Activated T-helper 1 cell treated with anti-CD3 and anti-CD28 coated beads, Interleukin-12 subunit alpha, Interleukin-12 subunit beta, Interleukin-2, Interleukin-4 antibody, amounts not matched to agents 30 ng/mL and 10 ng/mL and 1 ng/mL, durations not matched to agents 14 hours and 24 hours and 36 hours (primary cell): ENCODE measurements at regions not wholly inside any gene's neighbourhood (a gene's known extent, or its start where the extent isn't known, plus 50 kb on each side); places are given as distances from the start of the nearest gene placed in this dataset.

Source experiments
- DNase-seq: peaks from one replicate; pipeline ENCODE4 v3.0.0; 2021; ENCODE audit warnings: low spot score
- H3K27ac Mint-ChIP-seq: one replicate; pipeline ENCODE4 v1.8.0; 2021; ENCODE audit warnings: mild to moderate bottlenecking, mixed read lengths
- H3K27me3 Mint-ChIP-seq: one replicate; pipeline ENCODE4 v1.8.0; 2022; ENCODE audit warnings: mild to moderate bottlenecking, moderate library complexity, mixed read lengths; ENCODE audit not compliant: insufficient read depth
- H3K36me3 Mint-ChIP-seq: one replicate; pipeline ENCODE4 v1.8.0; 2021; ENCODE audit warnings: low read depth, mixed read lengths
- H3K4me1 Mint-ChIP-seq: one replicate; pipeline ENCODE4 v1.8.0; 2021; ENCODE audit warnings: low read depth, mixed read lengths
- H3K4me3 Mint-ChIP-seq: one replicate; pipeline ENCODE4 v1.8.0; 2021; ENCODE audit warnings: mild to moderate bottlenecking, moderate library complexity, mixed read lengths
- H3K9me3 Mint-ChIP-seq: one replicate; pipeline ENCODE4 v1.8.0; 2021; ENCODE audit warnings: mixed read lengths
- intact Hi-C: fragments of 100-400 bp; cut with micrococcal nuclease; formaldehyde crosslinking; loops from one replicate; pipeline ENCODE4 v1.15.1; 2024

DNA sequence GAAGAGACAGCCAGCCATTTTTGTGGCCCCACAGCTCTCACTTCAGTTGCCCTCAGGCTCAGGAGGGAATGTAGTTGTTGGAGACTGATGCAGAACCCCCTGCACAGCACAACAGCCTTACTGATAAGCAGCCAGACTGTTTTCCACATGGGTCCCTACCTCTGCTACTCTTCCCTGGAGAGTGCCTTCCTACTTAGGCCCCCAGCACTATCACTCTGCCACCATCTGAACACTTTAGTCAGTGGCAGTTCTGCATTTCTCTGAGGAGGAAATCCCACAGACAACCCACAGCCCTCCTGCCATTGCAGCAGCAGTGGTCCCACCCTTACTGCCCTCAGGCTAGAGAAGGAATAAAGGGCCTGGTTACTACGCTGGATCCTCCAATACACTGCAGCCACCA lies 61.8 kb upstream of the PTPRD start:
- no peak for DNase-seq
- Mint-ChIP-seq H3K27me3 (no peaks in the 10 kb centered on the region), H3K36me3 (no peaks in the 10 kb centered on the region), H3K9me3 (peaks cover 32% of the 10 kb centered on the region), H3K4me1 (no peaks in the 10 kb centered on the region), H3K27ac (no peak overlapping the region), H3K4me3 (no peak overlapping the region)
- intact Hi-C loops, result no loop called here

DNA sequence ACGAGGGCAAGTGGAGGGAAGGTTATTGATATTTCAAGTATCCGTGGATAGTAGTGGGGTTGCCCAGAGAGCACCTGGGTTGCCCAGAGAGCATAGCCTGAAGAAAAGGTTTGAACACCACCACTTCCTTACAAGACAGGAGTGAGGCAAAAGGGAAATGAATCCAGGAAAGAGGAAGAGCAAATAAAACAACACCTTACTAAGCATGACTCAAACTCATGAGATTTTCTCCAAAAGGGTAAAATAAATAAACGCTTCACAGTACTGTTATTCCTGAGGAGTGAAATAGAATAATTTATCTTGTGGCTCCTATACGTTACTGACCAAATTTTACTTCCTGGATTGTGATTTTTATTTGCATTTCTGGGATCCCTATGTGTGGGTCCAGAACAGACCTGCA lies 65.2 kb upstream of the PTPRD start:
- H3K4me1 Mint-ChIP-seq, result no peaks in the 10 kb centered on the region
- H3K36me3 Mint-ChIP-seq, result no peaks in the 10 kb centered on the region
- intact Hi-C loops, result no loop called here
- peaks cover 25% of the 10 kb centered on the region for H3K9me3 Mint-ChIP-seq
- H3K27ac Mint-ChIP-seq, result no peak overlapping the region
- DNase-seq, result no peak
- no peak overlapping the region for H3K4me3 Mint-ChIP-seq
- H3K27me3 Mint-ChIP-seq, result no peaks in the 10 kb centered on the region

DNA sequence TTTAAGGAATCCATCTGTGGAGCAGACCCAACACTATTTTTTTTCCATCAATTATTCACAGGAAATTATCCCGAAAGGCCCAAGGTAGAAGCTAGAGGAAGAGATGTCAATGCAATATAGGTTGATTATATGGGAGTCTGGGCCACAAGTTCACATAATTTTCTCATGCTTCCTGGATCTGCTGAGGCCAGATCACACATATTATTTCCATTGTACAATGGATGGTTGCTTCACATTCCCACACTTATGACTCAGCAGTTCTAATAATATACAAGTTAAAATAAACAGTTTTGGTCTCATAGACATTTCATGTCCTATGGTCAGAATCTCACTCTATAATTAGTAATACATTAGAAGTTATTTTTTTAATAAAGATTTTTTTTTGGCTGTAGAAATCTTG lies 66.0 kb upstream of the PTPRD start:
- intact Hi-C loops, result no loop called here
- Mint-ChIP-seq H3K4me1 (no peaks in the 10 kb centered on the region), H3K27me3 (no peaks in the 10 kb centered on the region), H3K36me3 (no peaks in the 10 kb centered on the region), H3K4me3 (no peak overlapping the region), H3K27ac (no peak overlapping the region), H3K9me3 (peaks cover 23% of the 10 kb centered on the region)
- DNase-seq, result no peak

DNA sequence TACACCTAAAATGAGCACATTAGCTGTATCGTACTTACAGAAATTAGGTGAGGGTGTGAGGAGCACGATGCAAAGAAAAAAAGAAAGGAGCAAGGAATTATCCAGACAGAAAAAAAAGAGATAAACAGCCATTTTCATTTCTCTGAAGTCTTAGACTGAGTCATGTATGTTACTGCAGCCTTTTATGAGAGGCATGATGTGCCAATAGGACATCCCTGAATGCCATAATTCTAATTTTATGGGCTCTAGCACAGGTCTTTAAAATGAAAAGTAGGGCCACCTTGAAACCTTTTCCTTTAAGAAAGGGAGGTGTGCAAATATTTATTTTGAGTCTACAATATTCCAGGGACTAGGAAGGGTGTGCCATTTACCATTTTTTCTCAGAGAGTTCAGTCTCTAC lies 74.1 kb upstream of the PTPRD start:
- intact Hi-C loops, result no loop called here
- H3K27me3 Mint-ChIP-seq, result no peaks in the 10 kb centered on the region
- no peaks in the 10 kb centered on the region for H3K4me1 Mint-ChIP-seq
- no peak overlapping the region for H3K27ac Mint-ChIP-seq
- no peak overlapping the region for H3K4me3 Mint-ChIP-seq
- DNase-seq, result no peak
- H3K36me3 Mint-ChIP-seq, result no peaks in the 10 kb centered on the region
- peaks cover 20% of the 10 kb centered on the region for H3K9me3 Mint-ChIP-seq

DNA sequence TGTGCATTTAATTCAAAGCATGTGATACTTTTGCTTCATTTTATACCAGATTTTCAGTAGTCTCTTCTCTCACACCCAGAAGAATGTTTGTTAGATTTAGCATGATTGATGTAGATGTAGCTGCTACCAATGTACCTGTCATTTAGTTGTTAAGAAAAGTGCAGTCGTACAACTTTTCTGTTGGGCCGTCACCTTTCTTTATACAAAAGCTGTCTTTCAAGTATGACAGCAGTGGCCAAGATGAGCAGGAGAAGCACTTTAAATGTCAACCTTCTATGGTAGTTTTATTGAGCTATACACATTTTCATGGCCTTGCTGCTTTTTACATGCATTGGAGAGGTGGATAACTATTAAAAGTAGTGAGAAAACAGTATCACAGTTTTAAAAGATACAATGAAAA lies 77.7 kb upstream of the PTPRD start:
- intact Hi-C loops, result no loop called here
- Mint-ChIP-seq H3K27me3 (no peaks in the 10 kb centered on the region), H3K9me3 (peaks cover 15% of the 10 kb centered on the region), H3K36me3 (no peaks in the 10 kb centered on the region), H3K27ac (no peak overlapping the region), H3K4me1 (no peaks in the 10 kb centered on the region), H3K4me3 (no peak overlapping the region)
- no peak for DNase-seq

DNA sequence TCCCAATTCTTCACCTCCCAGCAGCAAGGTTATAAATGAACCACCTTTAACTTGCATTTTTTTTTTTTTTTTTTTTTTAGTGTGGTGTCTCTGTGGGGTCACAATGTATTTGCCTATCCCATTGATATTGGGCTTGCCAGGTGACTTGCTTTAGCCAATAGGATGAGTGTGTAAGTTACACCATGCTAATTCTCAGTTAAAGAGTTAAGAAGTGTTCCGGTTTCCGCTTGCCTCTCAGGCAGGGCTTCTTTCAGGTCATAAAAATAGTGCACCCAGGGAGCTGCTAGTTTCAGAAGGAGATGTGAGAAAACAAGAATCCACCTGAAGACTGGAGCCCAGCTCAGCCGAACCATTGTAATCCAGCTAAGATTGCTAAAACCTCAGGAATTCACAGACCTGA lies 84.2 kb upstream of the PTPRD start:
- Mint-ChIP-seq H3K27me3 (no peaks in the 10 kb centered on the region), H3K4me1 (no peaks in the 10 kb centered on the region), H3K36me3 (no peaks in the 10 kb centered on the region), H3K4me3 (no peak overlapping the region), H3K9me3 (no peaks in the 10 kb centered on the region), H3K27ac (no peak overlapping the region)
- no peak for DNase-seq
- intact Hi-C loops, result no loop called here

DNA sequence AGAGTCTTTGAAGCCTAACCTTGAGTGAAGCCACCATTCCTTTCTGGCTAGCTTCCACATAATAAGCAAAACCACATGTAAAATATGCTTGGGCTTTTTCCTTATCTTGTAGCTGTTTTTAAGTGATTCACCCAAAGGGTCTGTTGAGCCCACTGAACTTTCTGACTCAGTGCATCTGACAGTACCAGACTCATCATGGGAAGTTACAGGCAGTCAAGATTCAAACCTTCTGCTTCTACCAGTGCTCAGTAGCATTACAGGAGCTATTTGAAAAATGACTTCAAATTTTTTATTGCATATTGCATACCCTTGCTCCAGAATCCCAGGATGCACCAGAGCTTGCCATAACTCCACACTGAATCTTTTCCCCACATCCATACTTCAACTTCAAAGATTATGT lies 87.5 kb upstream of the PTPRD start:
- no peak for DNase-seq
- intact Hi-C loops, result no loop called here
- no peak overlapping the region for H3K27ac Mint-ChIP-seq
- H3K4me3 Mint-ChIP-seq, result no peak overlapping the region
- no peaks in the 10 kb centered on the region for H3K4me1 Mint-ChIP-seq
- no peaks in the 10 kb centered on the region for H3K9me3 Mint-ChIP-seq
- no peaks in the 10 kb centered on the region for H3K27me3 Mint-ChIP-seq
- no peaks in the 10 kb centered on the region for H3K36me3 Mint-ChIP-seq

DNA sequence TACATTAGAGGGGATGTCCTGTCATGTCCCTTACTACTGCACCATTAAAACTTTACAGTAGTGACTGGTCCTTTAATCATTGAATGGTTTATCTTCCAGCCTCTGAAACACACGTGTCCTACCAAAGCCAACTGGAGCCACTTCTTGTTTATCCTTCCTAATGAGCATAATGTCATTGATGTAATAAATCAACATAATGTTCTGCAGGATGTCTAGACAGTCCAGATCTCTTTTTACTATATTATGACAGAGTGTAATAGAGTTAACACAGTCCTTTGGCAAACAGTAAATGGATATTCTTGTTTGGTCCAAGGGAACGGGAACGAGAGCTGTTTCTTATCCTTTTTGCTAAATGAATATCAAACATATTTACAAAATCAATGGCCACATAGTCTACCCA lies 88.1 kb upstream of the PTPRD start:
- H3K9me3 Mint-ChIP-seq, result peaks cover 3% of the 10 kb centered on the region
- no peak for DNase-seq
- intact Hi-C loops, result no loop called here
- H3K27ac Mint-ChIP-seq, result no peak overlapping the region
- H3K4me1 Mint-ChIP-seq, result no peaks in the 10 kb centered on the region
- no peak overlapping the region for H3K4me3 Mint-ChIP-seq
- H3K36me3 Mint-ChIP-seq, result no peaks in the 10 kb centered on the region
- H3K27me3 Mint-ChIP-seq, result no peaks in the 10 kb centered on the region

DNA sequence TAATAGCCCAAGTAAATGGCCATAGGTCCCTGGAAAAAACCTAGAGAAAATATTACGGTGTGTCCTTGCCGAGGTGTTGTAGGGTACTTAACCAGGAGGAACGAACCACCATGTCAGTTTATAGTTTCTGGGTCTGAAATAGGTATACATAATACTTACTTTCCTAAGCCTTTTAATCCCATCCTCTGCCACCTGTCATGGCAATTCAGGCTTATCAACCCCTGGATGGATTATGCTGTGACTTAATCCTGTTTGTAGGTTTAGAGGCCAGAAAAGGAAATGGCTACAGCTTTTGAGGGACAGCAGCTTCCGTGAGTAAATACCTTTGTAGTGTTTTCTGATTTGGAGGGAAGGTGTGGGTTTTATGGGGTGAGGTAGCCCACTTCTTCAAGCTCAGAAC lies 89.1 kb upstream of the PTPRD start:
- Mint-ChIP-seq H3K27me3 (no peaks in the 10 kb centered on the region), H3K27ac (no peak overlapping the region), H3K36me3 (no peaks in the 10 kb centered on the region), H3K4me1 (no peaks in the 10 kb centered on the region), H3K4me3 (no peak overlapping the region), H3K9me3 (peaks cover 8% of the 10 kb centered on the region)
- intact Hi-C loops, result no loop called here
- no peak for DNase-seq

DNA sequence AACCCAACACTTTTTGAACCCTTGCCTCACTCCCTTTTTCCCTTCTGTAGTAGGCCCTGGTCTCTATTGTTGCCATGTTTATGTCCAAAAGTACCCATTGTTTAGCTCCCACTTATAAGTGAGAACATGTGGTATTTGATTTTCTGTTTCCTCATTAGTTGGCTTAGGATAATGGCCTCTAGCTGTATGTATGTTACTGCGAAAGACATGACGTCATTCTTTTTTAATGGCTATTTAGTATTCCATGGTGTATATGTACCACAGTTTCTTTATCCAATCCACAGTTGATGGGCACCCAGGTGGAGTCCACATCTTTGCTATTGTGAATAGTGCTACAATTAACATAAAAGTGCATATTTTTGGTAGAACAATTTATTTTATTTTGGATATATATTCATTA lies 90.3 kb upstream of the PTPRD start:
- Mint-ChIP-seq H3K27ac (no peak overlapping the region), H3K27me3 (no peaks in the 10 kb centered on the region), H3K4me3 (no peak overlapping the region), H3K36me3 (no peaks in the 10 kb centered on the region), H3K4me1 (no peaks in the 10 kb centered on the region), H3K9me3 (peaks cover 8% of the 10 kb centered on the region)
- no peak for DNase-seq
- intact Hi-C loops, result no loop called here

DNA sequence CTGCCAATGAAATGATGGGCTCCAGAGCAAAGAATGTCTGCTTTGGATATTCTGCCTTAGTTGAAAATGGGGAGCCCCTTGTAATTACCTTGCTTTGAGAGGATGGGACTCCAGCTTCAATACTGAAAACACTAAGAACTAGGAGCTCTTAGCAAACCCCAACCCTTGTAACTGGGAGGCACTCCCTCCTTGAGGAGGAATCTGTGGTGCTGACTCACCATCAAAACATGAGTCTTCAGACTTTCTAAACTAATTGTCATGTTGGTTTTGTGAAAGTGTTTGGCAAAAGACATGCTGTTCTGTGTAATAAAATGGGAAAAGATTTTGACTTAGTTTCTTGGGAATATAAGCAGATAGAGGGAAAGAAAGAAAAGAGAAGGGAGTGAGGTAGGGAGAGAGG lies 91.9 kb upstream of the PTPRD start:
- Mint-ChIP-seq H3K27ac (no peak overlapping the region), H3K27me3 (no peaks in the 10 kb centered on the region), H3K9me3 (peaks cover 8% of the 10 kb centered on the region), H3K4me1 (no peaks in the 10 kb centered on the region), H3K36me3 (no peaks in the 10 kb centered on the region), H3K4me3 (no peak overlapping the region)
- intact Hi-C loops, result no loop called here
- DNase-seq, result no peak

DNA sequence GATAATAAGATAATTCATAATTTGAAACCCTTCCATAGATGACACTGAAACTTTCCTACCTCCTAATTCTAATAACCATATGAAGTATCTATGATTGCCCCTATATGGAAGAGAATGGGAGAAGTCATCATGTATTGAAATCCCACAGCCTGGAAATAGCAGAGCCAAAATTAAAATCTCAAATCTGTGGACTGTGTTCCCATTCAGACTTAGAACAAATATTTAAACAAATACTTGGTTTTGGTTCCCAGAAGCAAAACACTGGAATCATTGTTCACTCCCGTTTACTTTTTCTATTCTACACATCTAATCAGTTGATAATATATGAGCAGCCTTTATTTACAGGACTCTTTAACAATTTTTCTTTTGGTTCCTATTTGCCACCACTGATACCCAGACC lies 92.6 kb upstream of the PTPRD start:
- DNase-seq, result no peak
- Mint-ChIP-seq H3K27me3 (no peaks in the 10 kb centered on the region), H3K27ac (no peak overlapping the region), H3K4me3 (no peak overlapping the region), H3K36me3 (no peaks in the 10 kb centered on the region), H3K9me3 (peaks cover 8% of the 10 kb centered on the region), H3K4me1 (no peaks in the 10 kb centered on the region)
- intact Hi-C loops, result no loop called here

DNA sequence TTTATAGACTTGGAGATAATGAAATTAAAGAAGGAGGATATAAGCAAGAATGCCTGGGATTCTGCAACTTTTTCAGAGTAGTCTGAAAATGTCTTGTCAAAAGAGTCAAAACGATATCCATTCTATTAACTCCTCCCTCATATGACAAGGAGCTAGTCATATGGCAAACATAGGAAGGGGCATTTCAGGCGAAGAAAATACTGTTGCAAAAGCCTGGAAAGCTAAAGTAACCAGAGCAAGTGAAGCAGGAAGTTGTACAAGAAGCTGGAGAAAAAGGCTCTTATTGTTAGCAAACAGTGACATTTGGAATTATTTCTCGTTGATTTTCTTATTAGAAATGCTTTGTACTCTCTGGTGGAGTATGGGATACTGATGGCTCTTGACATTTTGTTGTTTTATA lies 94.0 kb upstream of the PTPRD start:
- no peaks in the 10 kb centered on the region for H3K36me3 Mint-ChIP-seq
- no peak overlapping the region for H3K4me3 Mint-ChIP-seq
- no peak overlapping the region for H3K27ac Mint-ChIP-seq
- no peaks in the 10 kb centered on the region for H3K27me3 Mint-ChIP-seq
- H3K9me3 Mint-ChIP-seq, result peaks cover 8% of the 10 kb centered on the region
- no peaks in the 10 kb centered on the region for H3K4me1 Mint-ChIP-seq
- no peak for DNase-seq
- intact Hi-C loops, result no loop called here

DNA sequence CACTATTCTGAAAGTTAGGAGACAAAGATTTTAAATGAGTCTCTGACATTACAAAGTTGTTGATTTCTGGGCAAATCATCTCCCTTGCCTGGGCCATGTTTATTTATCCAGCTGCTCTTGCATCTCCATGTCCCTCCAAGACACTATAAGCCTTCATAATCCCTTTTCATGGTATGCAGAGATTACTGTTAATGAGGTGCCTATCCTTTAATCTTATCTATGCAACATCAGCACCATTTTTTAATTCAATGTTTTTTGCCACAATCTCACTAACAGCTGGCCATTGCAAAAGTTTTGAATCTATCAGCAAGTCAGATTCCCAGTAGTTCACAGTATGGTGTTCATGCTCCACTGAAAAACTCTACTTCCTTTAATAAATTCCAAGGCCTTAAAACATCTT lies 108.5 kb upstream of the PTPRD start:
- DNase-seq, result no peak
- H3K27me3 Mint-ChIP-seq, result no peaks in the 10 kb centered on the region
- H3K4me1 Mint-ChIP-seq, result no peaks in the 10 kb centered on the region
- no peaks in the 10 kb centered on the region for H3K9me3 Mint-ChIP-seq
- intact Hi-C loops, result no loop called here
- no peaks in the 10 kb centered on the region for H3K36me3 Mint-ChIP-seq
- H3K4me3 Mint-ChIP-seq, result no peak overlapping the region
- H3K27ac Mint-ChIP-seq, result no peak overlapping the region
